ENCODE measurements at regions not wholly inside any gene's neighbourhood (a gene's known extent, or its start where the extent isn't known, plus 50 kb on each side); places are given as distances from the start of the nearest gene placed in this dataset.
"Not testable (repeated sequence)": the region's sequence is repeated elsewhere in the genome, so short reads cannot be mapped to it uniquely, and the experiment has no call there.

DNA sequence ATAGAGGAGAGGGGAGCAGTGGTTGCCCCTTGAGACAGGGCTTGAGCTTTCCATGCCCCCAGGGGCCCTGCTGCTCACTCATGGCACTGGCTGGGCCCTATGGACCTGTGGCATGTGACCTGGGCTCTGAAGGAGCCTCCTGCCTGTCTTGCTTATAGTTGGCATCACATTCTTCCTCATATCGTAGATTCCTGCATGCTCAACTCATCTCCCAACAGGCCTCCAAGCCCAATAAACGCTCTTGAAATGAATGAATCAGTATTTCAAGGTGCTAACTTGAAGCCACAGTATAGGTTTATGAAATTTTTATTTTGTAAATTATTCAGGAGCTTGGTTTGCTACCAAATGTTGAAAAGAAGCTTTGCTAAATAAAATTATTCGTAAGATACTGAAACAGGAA lies 93.3 kb upstream of the SLC7A14 start:
- Histone ChIP-seq H3K4me1 (ENCODE audit: control insufficient read depth, insufficient read depth, low read length) (no peaks in the 10 kb centered on the region), H3K27me3 (ENCODE audit: control insufficient read depth, insufficient read depth) (no peaks in the 10 kb centered on the region), H3K27ac (ENCODE audit: low read length) (no peak overlapping the region), H3K9me3 (ENCODE audit: control insufficient read depth, low read length) (no peaks in the 10 kb centered on the region), H3K4me3 (ENCODE audit: low read length) (no peak overlapping the region)
- ATAC-seq (no peak), DNase-seq (no peak)
- intact Hi-C loops (cut with DNase I), result no loop called here
- whole genome bisulfite sequencing, result 85% methylated on average over 3 of the region's 3 CpGs

DNA sequence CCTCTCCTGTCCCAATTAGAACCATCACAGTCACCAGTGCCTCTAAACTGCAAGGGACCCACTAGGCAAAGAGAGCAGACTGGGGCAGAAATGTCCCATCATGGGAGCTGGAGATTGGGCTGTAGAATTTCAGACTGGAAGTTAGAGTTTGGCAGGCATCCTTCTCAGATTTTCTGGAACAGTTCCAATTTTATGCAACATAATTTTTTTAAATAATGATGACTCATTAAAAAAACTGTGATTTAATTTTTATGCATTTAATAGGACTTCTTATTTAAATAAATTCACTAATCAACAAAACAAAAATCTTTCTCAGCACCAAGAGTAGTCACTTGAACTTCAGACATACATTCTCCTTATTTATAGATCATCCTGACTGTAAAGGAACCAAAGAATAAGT lies 84.6 kb upstream of the SLC7A14 start:
- intact Hi-C loops (cut with DNase I), result no loop called here
- Histone ChIP-seq H3K27me3 (ENCODE audit: control insufficient read depth, insufficient read depth) (no peaks in the 10 kb centered on the region), H3K27ac (ENCODE audit: low read length) (no peak overlapping the region), H3K4me3 (ENCODE audit: low read length) (no peak overlapping the region), H3K4me1 (ENCODE audit: control insufficient read depth, insufficient read depth, low read length) (no peaks in the 10 kb centered on the region), H3K9me3 (ENCODE audit: control insufficient read depth, low read length) (no peaks in the 10 kb centered on the region)
- no peak for ATAC-seq
- DNase-seq, result no peak

DNA sequence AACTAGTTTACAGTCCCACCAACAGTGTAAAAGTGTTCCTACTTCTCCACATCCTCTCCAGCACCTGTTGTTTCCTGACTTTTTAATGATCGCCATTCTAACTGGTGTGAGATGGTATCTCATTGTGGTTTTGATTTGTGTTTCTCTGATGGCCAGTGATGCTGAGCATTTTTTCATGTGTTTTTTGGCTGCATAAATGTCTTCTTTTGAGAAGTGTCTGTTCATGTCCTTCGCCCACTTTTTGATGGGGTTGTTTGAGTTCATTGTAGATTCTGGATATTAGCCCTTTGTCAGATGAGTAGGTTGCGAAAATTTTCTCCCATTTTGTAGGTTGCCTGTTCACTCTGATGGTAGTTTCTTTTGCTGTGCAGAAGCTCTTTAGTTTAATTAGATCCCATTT lies 77.1 kb upstream of the SLC7A14 start:
- ATAC-seq; H3K27ac ChIP-seq (ENCODE audit: low read length); DNase-seq; H3K4me1 ChIP-seq (ENCODE audit: control insufficient read depth, insufficient read depth, low read length); intact Hi-C loops (cut with DNase I); H3K9me3 ChIP-seq (ENCODE audit: control insufficient read depth, low read length); H3K27me3 ChIP-seq (ENCODE audit: control insufficient read depth, insufficient read depth); H3K4me3 ChIP-seq (ENCODE audit: low read length): not testable (repeated sequence)
- 95% methylated on average over 3 of the region's 3 CpGs for WGBS

DNA sequence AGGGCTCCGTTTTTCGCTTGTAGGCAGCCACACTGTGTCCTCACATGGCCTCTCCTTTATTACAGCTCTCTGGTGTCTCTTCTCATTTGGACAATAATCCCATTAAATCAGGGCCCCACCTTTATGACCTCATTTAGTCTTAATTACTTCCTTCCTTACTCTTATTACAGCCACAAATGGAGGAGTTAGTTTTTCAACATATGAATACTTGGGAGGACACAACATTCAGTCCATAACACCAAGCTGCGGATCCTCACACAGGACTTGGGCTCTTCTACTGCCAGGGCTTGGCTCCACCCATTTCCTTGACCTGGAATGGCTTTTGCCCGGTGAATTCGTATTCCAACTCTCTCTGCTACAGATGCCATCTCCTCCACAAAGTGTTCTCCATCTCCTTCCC lies 74.3 kb upstream of the SLC7A14 start:
- H3K4me3 ChIP-seq (ENCODE audit: low read length), result no peak overlapping the region
- 65% methylated on average over 5 of the region's 5 CpGs for WGBS
- H3K27ac ChIP-seq (ENCODE audit: low read length), result no peak overlapping the region
- ATAC-seq (no peak), DNase-seq (no peak)
- H3K9me3 ChIP-seq (ENCODE audit: control insufficient read depth, low read length), result no peaks in the 10 kb centered on the region
- intact Hi-C loops (cut with DNase I), result no loop called here
- no peaks in the 10 kb centered on the region for H3K4me1 ChIP-seq (ENCODE audit: control insufficient read depth, insufficient read depth, low read length)
- H3K27me3 ChIP-seq (ENCODE audit: control insufficient read depth, insufficient read depth), result no peaks in the 10 kb centered on the region

DNA sequence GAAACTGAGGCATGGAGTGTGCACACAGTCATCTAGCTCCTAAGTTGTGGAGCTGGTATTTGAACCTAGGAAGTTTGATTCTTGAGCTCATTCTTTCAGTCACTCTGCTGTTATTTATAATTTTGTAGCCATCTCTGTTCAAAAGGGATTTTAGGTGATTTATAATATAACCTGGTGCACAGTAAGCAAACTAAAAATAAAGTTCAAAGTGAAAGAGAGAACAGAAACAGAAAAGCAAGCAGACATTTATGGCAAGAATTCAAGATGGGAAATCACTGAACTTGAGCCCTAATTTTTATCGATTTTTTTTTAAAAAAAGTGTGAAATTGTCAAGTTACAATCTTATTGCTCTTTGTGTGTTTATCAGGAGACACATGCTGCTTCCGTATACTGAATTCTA lies 71.4 kb upstream of the SLC7A14 start:
- WGBS, result 73% methylated on average over 2 of the region's 2 CpGs
- H3K27ac ChIP-seq (ENCODE audit: low read length), result no peak overlapping the region
- no peaks in the 10 kb centered on the region for H3K9me3 ChIP-seq (ENCODE audit: control insufficient read depth, low read length)

DNA sequence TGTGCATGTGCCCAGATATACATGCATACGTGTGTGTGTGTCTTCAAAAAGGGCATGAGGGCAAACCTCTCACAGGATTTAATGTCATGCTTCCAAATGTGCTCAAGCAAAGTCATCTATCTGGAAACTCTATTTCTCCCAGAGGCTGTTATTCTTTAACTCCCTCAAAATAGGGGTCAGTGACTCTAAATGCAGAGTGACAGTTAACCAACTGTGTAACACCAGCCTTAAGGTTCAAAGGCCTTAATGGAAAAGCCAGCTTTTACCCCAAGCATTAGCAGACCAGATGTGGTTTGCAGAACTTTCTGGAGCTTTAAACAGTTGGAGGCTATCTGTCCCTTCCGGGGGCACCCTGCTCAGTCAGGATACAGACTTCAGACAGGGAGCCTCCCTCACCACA lies 70.4 kb upstream of the SLC7A14 start:
- H3K9me3 ChIP-seq (ENCODE audit: control insufficient read depth, low read length), result no peaks in the 10 kb centered on the region
- intact Hi-C loops (cut with DNase I), result no loop called here
- DNase-seq (no peak), ATAC-seq (no peak)
- no peak overlapping the region for H3K4me3 ChIP-seq (ENCODE audit: low read length)
- no peak overlapping the region for H3K27ac ChIP-seq (ENCODE audit: low read length)
- no peaks in the 10 kb centered on the region for H3K27me3 ChIP-seq (ENCODE audit: control insufficient read depth, insufficient read depth)
- H3K4me1 ChIP-seq (ENCODE audit: control insufficient read depth, insufficient read depth, low read length), result no peaks in the 10 kb centered on the region
- WGBS, result 83% methylated on average over 2 of the region's 2 CpGs

More for the DNA sequence above, 71.4 kb upstream of the SLC7A14 start:
- no peaks in the 10 kb centered on the region for H3K4me1 ChIP-seq (ENCODE audit: control insufficient read depth, insufficient read depth, low read length)
- H3K4me3 ChIP-seq (ENCODE audit: low read length), result no peak overlapping the region
- H3K27me3 ChIP-seq (ENCODE audit: control insufficient read depth, insufficient read depth), result no peaks in the 10 kb centered on the region
- no peak for ATAC-seq
- DNase-seq, result no peak
- intact Hi-C loops (cut with DNase I), result no loop called here

DNA sequence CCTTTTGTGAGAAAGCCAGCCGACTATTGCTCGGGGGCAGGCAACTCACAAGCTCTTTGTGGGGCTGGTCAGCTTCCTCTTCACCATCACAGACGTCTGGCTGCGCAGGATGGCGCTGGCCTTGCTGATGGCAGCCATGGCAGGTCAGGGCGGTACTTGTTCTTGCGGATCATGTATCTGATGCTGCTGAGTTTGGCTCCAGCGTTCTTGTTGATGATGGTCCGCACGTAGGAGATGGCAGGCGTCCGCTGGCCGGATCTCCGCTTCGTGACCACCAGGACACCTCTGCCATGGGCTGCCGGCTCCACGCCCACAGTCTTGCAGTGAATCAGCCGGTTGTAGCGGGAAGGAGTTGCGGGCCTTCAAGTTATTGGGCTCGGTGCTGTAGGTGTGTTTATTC lies 67.9 kb upstream of the SLC7A14 start:
- Histone ChIP-seq H3K4me3 (ENCODE audit: low read length) (no peak overlapping the region), H3K27me3 (ENCODE audit: control insufficient read depth, insufficient read depth) (no peaks in the 10 kb centered on the region), H3K27ac (ENCODE audit: low read length) (no peak overlapping the region), H3K4me1 (ENCODE audit: control insufficient read depth, insufficient read depth, low read length) (no peaks in the 10 kb centered on the region), H3K9me3 (ENCODE audit: control insufficient read depth, low read length) (no peaks in the 10 kb centered on the region)
- WGBS, result 93% methylated on average over 21 of the region's 21 CpGs
- intact Hi-C loops (cut with DNase I), result no loop called here
- ATAC-seq, result no peak
- no peak for DNase-seq

DNA sequence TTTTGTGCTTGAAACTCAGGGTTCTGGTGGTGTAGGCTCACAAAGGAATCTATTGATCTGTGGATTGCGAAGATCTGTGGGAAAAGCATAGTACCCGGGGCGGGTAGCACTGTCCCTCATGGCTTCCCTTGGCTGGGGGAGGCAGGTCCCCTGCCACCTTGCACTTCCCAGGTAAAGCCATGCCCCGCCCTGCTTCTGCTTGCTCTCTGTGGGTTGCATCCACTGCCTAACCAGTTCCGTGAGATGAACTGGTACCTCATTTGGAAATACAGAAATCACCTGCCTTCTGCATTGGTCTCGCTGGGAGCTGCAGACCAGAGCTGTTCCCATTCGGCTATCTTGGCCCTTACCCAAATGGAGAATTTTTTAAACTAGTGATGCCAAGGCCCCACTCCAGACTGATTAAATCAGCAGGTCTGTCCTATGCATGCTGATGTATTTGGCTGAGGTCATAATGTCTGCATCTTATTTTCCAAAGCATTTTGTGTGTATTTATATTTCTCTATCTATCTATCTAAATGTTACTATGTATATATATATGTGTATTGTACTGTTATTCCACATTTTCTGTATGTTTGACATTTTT lies 65.5 kb upstream of the SLC7A14 start:
- Histone ChIP-seq H3K27me3 (ENCODE audit: control insufficient read depth, insufficient read depth) (no peaks in the 10 kb centered on the region), H3K4me1 (ENCODE audit: control insufficient read depth, insufficient read depth, low read length) (no peaks in the 10 kb centered on the region), H3K4me3 (ENCODE audit: low read length) (no peak overlapping the region), H3K9me3 (ENCODE audit: control insufficient read depth, low read length) (no peaks in the 10 kb centered on the region), H3K27ac (ENCODE audit: low read length) (no peak overlapping the region)
- no peak for DNase-seq
- ATAC-seq, result no peak
- WGBS, result 81% methylated on average over 7 of the region's 7 CpGs
- intact Hi-C loops (cut with DNase I), result no loop called here

DNA sequence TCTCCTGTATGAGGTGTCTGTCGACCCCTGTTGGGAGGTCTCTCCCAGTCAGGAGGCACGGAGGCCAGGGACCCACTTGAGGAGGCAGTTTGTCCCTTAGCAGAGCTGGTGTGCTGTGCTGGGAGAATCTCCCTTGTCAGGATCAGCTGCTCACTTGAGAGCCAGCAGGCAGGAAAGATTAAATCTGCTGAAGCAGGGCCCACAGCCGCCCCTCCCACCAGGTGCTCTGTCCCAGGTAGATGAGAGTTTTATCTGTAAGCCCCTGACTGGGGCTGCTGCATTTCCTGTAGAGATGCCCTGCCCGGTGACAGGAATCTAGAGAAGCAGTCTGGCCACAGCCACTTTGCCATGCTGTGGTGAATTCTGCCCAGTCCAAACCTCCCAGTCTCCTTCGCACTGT lies 64.7 kb upstream of the SLC7A14 start:
- intact Hi-C loops (cut with DNase I); H3K27ac ChIP-seq (ENCODE audit: low read length); H3K4me1 ChIP-seq (ENCODE audit: control insufficient read depth, insufficient read depth, low read length); H3K4me3 ChIP-seq (ENCODE audit: low read length); ATAC-seq; H3K27me3 ChIP-seq (ENCODE audit: control insufficient read depth, insufficient read depth); H3K9me3 ChIP-seq (ENCODE audit: control insufficient read depth, low read length): not testable (repeated sequence)
- WGBS, result 67% methylated on average over 5 of the region's 5 CpGs
- DNase-seq, result peak in 1 of 3 donors; percentile 38

DNA sequence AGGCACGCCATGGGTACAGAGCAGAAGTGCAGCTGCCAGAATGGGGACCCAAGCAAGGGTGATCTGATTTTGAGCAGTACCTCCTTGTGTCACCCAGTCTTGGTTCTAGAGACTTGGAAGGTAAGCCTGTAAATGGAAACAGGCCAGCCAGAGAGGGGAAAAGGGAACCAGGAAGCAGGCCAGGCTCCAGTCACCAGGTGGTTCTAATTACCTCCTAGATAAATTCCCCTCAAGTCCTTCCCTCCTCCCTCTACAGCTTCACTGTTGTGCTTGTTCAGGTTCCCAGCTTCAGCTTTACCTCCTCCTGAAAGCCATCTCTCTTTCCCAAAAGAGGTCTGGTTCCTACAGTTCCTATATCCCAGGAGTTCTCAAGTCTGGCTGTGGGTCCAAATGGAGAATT lies 58.8 kb upstream of the SLC7A14 start:
- intact Hi-C loops (cut with DNase I), result no loop called here

DNA sequence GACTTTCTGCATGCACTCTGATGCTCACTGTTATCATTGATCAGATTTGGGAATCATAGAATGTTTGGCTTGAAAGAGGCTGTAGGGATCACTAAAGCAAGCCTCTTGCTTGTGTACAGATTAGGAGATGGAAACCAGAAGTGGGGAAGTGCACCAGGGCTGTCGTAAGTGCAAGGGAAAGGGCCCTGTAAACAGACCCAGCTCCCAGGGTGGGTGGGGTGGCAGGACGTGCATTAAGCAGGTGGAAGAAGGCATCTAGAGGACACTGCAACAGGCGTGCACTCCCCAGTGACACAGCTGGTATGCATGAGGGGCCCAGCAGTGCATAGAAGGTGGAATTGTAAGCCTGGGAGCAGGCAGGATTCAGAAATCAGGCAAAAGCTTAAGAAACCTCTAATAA lies 58.0 kb upstream of the SLC7A14 start:
- DNase-seq (no peak), ATAC-seq (no peak)
- Histone ChIP-seq H3K27ac (ENCODE audit: low read length) (no peak overlapping the region), H3K4me1 (ENCODE audit: control insufficient read depth, insufficient read depth, low read length) (peaks cover 8% of the 10 kb centered on the region), H3K9me3 (ENCODE audit: control insufficient read depth, low read length) (no peaks in the 10 kb centered on the region), H3K27me3 (ENCODE audit: control insufficient read depth, insufficient read depth) (no peaks in the 10 kb centered on the region), H3K4me3 (ENCODE audit: low read length) (no peak overlapping the region)
- 53% methylated on average over 3 of the region's 3 CpGs for WGBS
- intact Hi-C loops (cut with DNase I), result no loop called here

More for the DNA sequence above, 58.8 kb upstream of the SLC7A14 start:
- H3K4me3 ChIP-seq (ENCODE audit: low read length), result no peak overlapping the region
- WGBS, result 77% methylated on average over 1 of the region's 1 CpG
- H3K4me1 ChIP-seq (ENCODE audit: control insufficient read depth, insufficient read depth, low read length), result peaks cover 8% of the 10 kb centered on the region
- H3K27ac ChIP-seq (ENCODE audit: low read length), result no peak overlapping the region
- no peak for DNase-seq
- no peaks in the 10 kb centered on the region for H3K27me3 ChIP-seq (ENCODE audit: control insufficient read depth, insufficient read depth)
- no peak for ATAC-seq
- H3K9me3 ChIP-seq (ENCODE audit: control insufficient read depth, low read length), result no peaks in the 10 kb centered on the region

DNA sequence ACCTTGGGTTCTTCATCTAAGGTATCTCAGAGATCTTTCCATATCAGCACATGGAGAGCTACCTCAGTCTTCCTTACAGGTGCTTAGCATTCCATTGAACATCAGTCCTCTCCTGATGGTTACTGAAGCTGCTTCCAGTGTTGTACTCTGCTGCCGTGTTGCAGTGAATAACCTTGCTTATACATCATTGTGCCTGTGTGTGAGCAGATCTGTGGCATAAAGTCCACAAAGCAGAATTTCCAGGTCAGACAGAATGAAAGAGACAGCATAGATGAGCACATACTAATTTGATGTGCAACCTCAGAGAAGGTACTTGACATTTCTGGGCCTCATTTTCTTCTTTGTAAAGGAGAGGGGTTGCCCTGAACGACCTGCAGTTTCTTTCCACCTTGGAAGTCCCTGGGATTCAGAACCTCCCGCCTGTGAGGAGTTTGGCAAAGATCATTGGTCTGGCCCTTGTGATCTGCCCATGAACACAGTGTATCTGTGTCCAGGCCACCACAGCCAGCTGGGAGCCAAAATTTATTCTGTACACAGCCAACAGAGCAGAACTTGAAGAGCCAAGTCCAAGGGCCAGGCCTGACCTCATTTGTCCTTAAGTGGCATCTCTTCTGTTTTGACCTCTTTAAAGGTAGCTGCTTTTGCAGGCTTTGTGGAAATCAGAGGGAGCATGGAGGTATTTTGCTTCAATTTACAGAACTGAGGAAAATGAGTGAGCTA lies 57.2 kb upstream of the SLC7A14 start:
- intact Hi-C loops (cut with DNase I), result no loop called here
- WGBS, result 48% methylated on average over 3 of the region's 3 CpGs
- Histone ChIP-seq H3K4me1 (ENCODE audit: control insufficient read depth, insufficient read depth, low read length) (peaks cover 8% of the 10 kb centered on the region), H3K4me3 (ENCODE audit: low read length) (no peak overlapping the region), H3K27me3 (ENCODE audit: control insufficient read depth, insufficient read depth) (no peaks in the 10 kb centered on the region), H3K27ac (ENCODE audit: low read length) (no peak overlapping the region), H3K9me3 (ENCODE audit: control insufficient read depth, low read length) (no peaks in the 10 kb centered on the region)
- ATAC-seq (peak; percentile 82 to 96), DNase-seq (peak; percentile 19 to 87 (median 69))
